BLaER1 (cell line): ENCODE measurements at regions not wholly inside any gene's neighbourhood (a gene's known extent, or its start where the extent isn't known, plus 50 kb on each side); places are given as distances from the start of the nearest gene placed in this dataset.

ENCODE experiments used
- H3K27ac ChIP-seq: shearing (Covaris generic); formaldehyde crosslinking; 2 replicates; pipeline ENCODE4 v1.8.1; 2022
- H3K27me3 ChIP-seq: shearing (Covaris generic); formaldehyde crosslinking; 2 replicates; pipeline ENCODE4 v1.8.1; 2022
- H3K36me3 ChIP-seq: shearing (Covaris generic); formaldehyde crosslinking; 2 replicates; pipeline ENCODE4 v1.8.1; 2022
- H3K4me1 ChIP-seq: shearing (Covaris generic); formaldehyde crosslinking; 2 replicates; pipeline ENCODE4 v1.8.1; 2022
- H3K4me2 ChIP-seq: shearing (Covaris generic); formaldehyde crosslinking; 2 replicates; pipeline ENCODE4 v1.8.1; 2022
- H3K4me3 ChIP-seq: shearing (Covaris generic); formaldehyde crosslinking; 2 replicates; pipeline ENCODE4 v1.8.1; 2022
- H3K9ac ChIP-seq: shearing (Covaris generic); formaldehyde crosslinking; 2 replicates; pipeline ENCODE4 v1.8.1; 2022
- H3K9me3 ChIP-seq: shearing (Covaris generic); formaldehyde crosslinking; 2 replicates; pipeline ENCODE4 v1.8.1; 2022
- H4K20me1 ChIP-seq: shearing (Covaris generic); formaldehyde crosslinking; 2 replicates; pipeline ENCODE4 v1.8.1; 2022
- Cebpa-rat ChIP-seq: shearing (Covaris generic); IDR thresholded peaks from 2 replicates; pipeline ENCODE4 v1.8.1; 2022

- no peak overlapping the region for H3K4me3 ChIP-seq
- H4K20me1 ChIP-seq: no peaks in the 10 kb centered on the region
- no peak overlapping the region for H3K4me2 ChIP-seq
- no peaks in the 10 kb centered on the region for H3K4me1 ChIP-seq
- TF ChIP-seq Cebpa-rat: no peak
- H3K27me3 ChIP-seq: no peaks in the 10 kb centered on the region
- no peaks in the 10 kb centered on the region for H3K36me3 ChIP-seq
- no peak overlapping the region for H3K27ac ChIP-seq
- H3K9ac ChIP-seq: no peak overlapping the region
- no peaks in the 10 kb centered on the region for H3K9me3 ChIP-seq
Measured at GRCh38 chr22:47901911-47902310, 1139.5 kb downstream of the TBC1D22A start.

- Histone ChIP-seq H3K9ac (no peak overlapping the region), H3K36me3 (no peaks in the 10 kb centered on the region), H4K20me1 (no peaks in the 10 kb centered on the region), H3K9me3 (peaks cover 7% of the 10 kb centered on the region), H3K27me3 (no peaks in the 10 kb centered on the region), H3K4me3 (no peak overlapping the region), H3K4me1 (no peaks in the 10 kb centered on the region), H3K27ac (no peak overlapping the region), H3K4me2 (no peak overlapping the region)
- no peak for TF ChIP-seq Cebpa-rat
Measured at GRCh38 chr22:47899894-47900293, 1137.4 kb downstream of the TBC1D22A start.

GRCh38 chr22:47898946-47899345 is 1136.5 kb downstream of the TBC1D22A start:
- H3K9ac ChIP-seq: no peak overlapping the region
- no peaks in the 10 kb centered on the region for H3K36me3 ChIP-seq
- H3K4me3 ChIP-seq: no peak overlapping the region
- no peaks in the 10 kb centered on the region for H3K27me3 ChIP-seq
- no peaks in the 10 kb centered on the region for H3K4me1 ChIP-seq
- TF ChIP-seq Cebpa-rat: no peak
- H3K4me2 ChIP-seq: no peak overlapping the region
- no peaks in the 10 kb centered on the region for H4K20me1 ChIP-seq
- H3K9me3 ChIP-seq: peaks cover 17% of the 10 kb centered on the region
- H3K27ac ChIP-seq: no peak overlapping the region

GRCh38 chr22:47891609-47892008 is 1129.2 kb downstream of the TBC1D22A start:
- peaks cover 12% of the 10 kb centered on the region for H3K4me1 ChIP-seq
- no peak for TF ChIP-seq Cebpa-rat
- H3K36me3 ChIP-seq: no peaks in the 10 kb centered on the region
- no peak overlapping the region for H3K27ac ChIP-seq
- H3K4me3 ChIP-seq: no peak overlapping the region
- H3K9ac ChIP-seq: no peak overlapping the region
- H3K9me3 ChIP-seq: peaks cover 24% of the 10 kb centered on the region
- no peaks in the 10 kb centered on the region for H4K20me1 ChIP-seq
- H3K4me2 ChIP-seq: no peak overlapping the region
- no peaks in the 10 kb centered on the region for H3K27me3 ChIP-seq

GRCh38 chr22:47888817-47889216 is 1126.4 kb downstream of the TBC1D22A start:
- no peak overlapping the region for H3K4me2 ChIP-seq
- H3K27ac ChIP-seq: no peak overlapping the region
- no peak for TF ChIP-seq Cebpa-rat
- H4K20me1 ChIP-seq: no peaks in the 10 kb centered on the region
- H3K27me3 ChIP-seq: no peaks in the 10 kb centered on the region
- peaks cover 6% of the 10 kb centered on the region for H3K9me3 ChIP-seq
- H3K4me1 ChIP-seq: peaks cover 12% of the 10 kb centered on the region
- no peak overlapping the region for H3K9ac ChIP-seq
- H3K36me3 ChIP-seq: no peaks in the 10 kb centered on the region
- H3K4me3 ChIP-seq: no peak overlapping the region

- TF ChIP-seq Cebpa-rat: no peak
Measured at GRCh38 chr22:47884775-47885174, 1122.3 kb downstream of the TBC1D22A start.

GRCh38 chr22:47884200-47884599 is 1121.8 kb downstream of the TBC1D22A start:
- Histone ChIP-seq H3K9ac (no peak overlapping the region), H3K27me3 (no peaks in the 10 kb centered on the region), H3K27ac (no peak overlapping the region), H3K4me3 (no peak overlapping the region), H3K4me1 (peaks cover 28% of the 10 kb centered on the region), H3K36me3 (no peaks in the 10 kb centered on the region), H4K20me1 (no peaks in the 10 kb centered on the region), H3K9me3 (no peaks in the 10 kb centered on the region), H3K4me2 (no peak overlapping the region)
- TF ChIP-seq Cebpa-rat: no peak

More at GRCh38 chr22:47884775-47885174, 1122.3 kb downstream of the TBC1D22A start:
- H3K9me3 ChIP-seq: no peaks in the 10 kb centered on the region
- no peaks in the 10 kb centered on the region for H3K36me3 ChIP-seq
- H4K20me1 ChIP-seq: no peaks in the 10 kb centered on the region
- peaks cover 22% of the 10 kb centered on the region for H3K4me1 ChIP-seq
- no peak overlapping the region for H3K9ac ChIP-seq
- no peak overlapping the region for H3K27ac ChIP-seq
- H3K27me3 ChIP-seq: no peaks in the 10 kb centered on the region
- no peak overlapping the region for H3K4me2 ChIP-seq
- H3K4me3 ChIP-seq: no peak overlapping the region

- Histone ChIP-seq H4K20me1 (no peaks in the 10 kb centered on the region), H3K4me3 (no peak overlapping the region), H3K27me3 (no peaks in the 10 kb centered on the region), H3K36me3 (no peaks in the 10 kb centered on the region), H3K9ac (no peak overlapping the region), H3K9me3 (no peaks in the 10 kb centered on the region), H3K4me2 (no peak overlapping the region), H3K4me1 (peaks cover 29% of the 10 kb centered on the region), H3K27ac (no peak overlapping the region)
- no peak for TF ChIP-seq Cebpa-rat
Measured at GRCh38 chr22:47883757-47884156, 1121.3 kb downstream of the TBC1D22A start.

- no peaks in the 10 kb centered on the region for H4K20me1 ChIP-seq
- peaks cover 17% of the 10 kb centered on the region for H3K4me1 ChIP-seq
- no peaks in the 10 kb centered on the region for H3K36me3 ChIP-seq
- H3K9ac ChIP-seq: no peak overlapping the region
- no peak overlapping the region for H3K27ac ChIP-seq
- H3K4me3 ChIP-seq: no peak overlapping the region
- H3K9me3 ChIP-seq: no peaks in the 10 kb centered on the region
- H3K4me2 ChIP-seq: peak overlapping the region; percentile 91
- H3K27me3 ChIP-seq: no peaks in the 10 kb centered on the region
- no peak for TF ChIP-seq Cebpa-rat
Measured at GRCh38 chr22:47879346-47879745, 1116.9 kb downstream of the TBC1D22A start.

- Histone ChIP-seq H3K27ac (no peak overlapping the region), H3K27me3 (no peaks in the 10 kb centered on the region), H3K4me3 (no peak overlapping the region), H4K20me1 (no peaks in the 10 kb centered on the region), H3K9me3 (no peaks in the 10 kb centered on the region), H3K4me1 (peaks cover 17% of the 10 kb centered on the region), H3K36me3 (no peaks in the 10 kb centered on the region), H3K4me2 (no peak overlapping the region), H3K9ac (no peak overlapping the region)
- TF ChIP-seq Cebpa-rat: no peak
Measured at GRCh38 chr22:47878460-47878859, 1116.0 kb downstream of the TBC1D22A start.

- Histone ChIP-seq H3K4me1 (no peaks in the 10 kb centered on the region), H3K27me3 (no peaks in the 10 kb centered on the region), H3K36me3 (no peaks in the 10 kb centered on the region), H3K9ac (no peak overlapping the region), H3K9me3 (peaks cover 3% of the 10 kb centered on the region), H4K20me1 (no peaks in the 10 kb centered on the region), H3K4me3 (no peak overlapping the region), H3K4me2 (no peak overlapping the region), H3K27ac (no peak overlapping the region)
- TF ChIP-seq Cebpa-rat: no peak
Measured at GRCh38 chr22:47872761-47873535, 1110.5 kb downstream of the TBC1D22A start.
